ENCODE measurements at regions not wholly inside any gene's neighbourhood (a gene's known extent, or its start where the extent isn't known, plus 50 kb on each side); places are given as distances from the start of the nearest gene placed in this dataset.
"Not testable (repeated sequence)": the region's sequence is repeated elsewhere in the genome, so short reads cannot be mapped to it uniquely, and the experiment has no call there.

DNA sequence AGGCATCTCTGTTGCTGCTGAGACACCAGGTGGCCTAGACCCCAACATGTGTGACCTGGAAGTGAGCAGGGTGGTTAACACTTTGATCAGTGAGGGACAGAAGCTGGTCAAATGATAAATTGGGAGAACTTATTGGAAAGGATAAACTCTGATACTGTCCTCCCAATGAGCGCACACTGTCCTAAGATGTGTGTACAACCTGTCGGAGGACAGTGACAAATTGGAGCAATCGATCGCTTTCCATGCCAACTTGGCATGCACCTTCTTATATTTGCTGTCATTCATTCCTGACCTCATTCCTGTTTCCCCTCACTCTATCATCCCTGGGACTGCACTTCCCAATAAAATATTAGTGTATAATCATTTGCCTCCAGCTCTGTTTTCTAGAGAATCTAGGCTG lies 198.7 kb upstream of the PROK2 start:
- intact Hi-C loops (cut with micrococcal nuclease), result no loop called here
- Histone ChIP-seq H3K4me1 (no peaks in the 10 kb centered on the region), H3K9me3 (replicated peaks) (no peaks in the 10 kb centered on the region), H3K36me3 (no peaks in the 10 kb centered on the region), H3K27me3 (ENCODE audit: low read depth) (peaks cover 17% of the 10 kb centered on the region), H3K4me3 (no peak overlapping the region), H3K27ac (replicated peaks) (no peak overlapping the region)
- no peak for TF ChIP-seq CTCF (IDR thresholded peaks at IDR 0.05; ENCODE audit: borderline replicate concordance)
- DNase-seq, result no peak

DNA sequence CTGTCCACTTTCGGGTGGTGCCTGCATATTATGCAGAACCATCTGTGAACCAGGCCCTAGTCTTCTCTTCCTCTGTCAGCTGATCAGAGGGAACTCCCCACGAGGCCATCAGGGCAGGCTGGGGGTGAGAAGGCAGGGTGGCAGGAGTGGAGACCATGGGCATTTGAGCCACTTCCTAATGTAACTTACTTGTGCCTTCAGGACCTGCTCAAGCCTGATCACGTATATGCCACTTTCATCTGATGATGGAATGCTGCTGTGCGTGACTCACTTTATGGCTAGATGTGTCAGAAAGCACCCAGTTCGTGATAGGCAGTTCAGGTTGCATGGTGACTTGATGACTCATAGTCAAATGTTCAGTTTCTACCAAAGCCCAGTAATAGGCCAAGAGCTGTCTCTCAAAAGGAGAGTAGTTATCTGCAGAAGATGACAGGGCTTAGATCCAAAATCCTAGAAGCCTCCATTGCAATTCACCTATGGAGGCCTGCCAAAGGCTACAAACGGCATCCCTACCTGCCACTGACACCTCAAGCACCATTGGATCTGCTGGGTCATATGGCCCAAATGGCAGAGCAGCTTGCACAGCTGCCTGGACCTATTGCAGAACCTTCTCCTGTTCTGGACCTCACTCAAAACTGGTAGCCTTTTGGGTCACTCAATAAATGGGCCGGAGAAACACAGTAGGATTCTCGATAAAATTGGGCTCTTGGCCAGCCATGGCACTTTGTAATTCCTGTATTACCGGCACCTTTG lies 197.7 kb upstream of the PROK2 start:
- peaks cover 28% of the 10 kb centered on the region for H3K27me3 ChIP-seq (ENCODE audit: low read depth)
- H3K9me3 ChIP-seq (replicated peaks); H3K36me3 ChIP-seq; H3K27ac ChIP-seq (replicated peaks); DNase-seq; intact Hi-C loops (cut with micrococcal nuclease); H3K4me3 ChIP-seq; H3K4me1 ChIP-seq: not testable (repeated sequence)

- Histone ChIP-seq H3K4me1 (no peaks in the 10 kb centered on the region), H3K4me3 (no peak overlapping the region), H3K9me3 (replicated peaks) (peaks cover 6% of the 10 kb centered on the region), H3K27ac (replicated peaks) (no peak overlapping the region), H3K27me3 (ENCODE audit: low read depth) (peaks cover 63% of the 10 kb centered on the region), H3K36me3 (no peaks in the 10 kb centered on the region)
- intact Hi-C loops (cut with micrococcal nuclease), result no loop called here
- no peak for TF ChIP-seq CTCF (IDR thresholded peaks at IDR 0.05; ENCODE audit: borderline replicate concordance)
- no peak for DNase-seq
Observed at GRCh38 chr3:71979175-71979574, 194.2 kb upstream of the PROK2 start.

GRCh38 chr3:71978150-71978721 lies 193.3 kb upstream of the PROK2 start:
- Histone ChIP-seq H3K9me3 (replicated peaks) (peaks cover 6% of the 10 kb centered on the region), H3K27ac (replicated peaks) (no peak overlapping the region), H3K36me3 (no peaks in the 10 kb centered on the region), H3K27me3 (ENCODE audit: low read depth) (peaks cover 72% of the 10 kb centered on the region), H3K4me1 (no peaks in the 10 kb centered on the region), H3K4me3 (no peak overlapping the region)
- intact Hi-C loops (cut with micrococcal nuclease), result no loop called here
- TF ChIP-seq CTCF (IDR thresholded peaks at IDR 0.05; ENCODE audit: borderline replicate concordance), result no peak
- DNase-seq, result no peak

GRCh38 chr3:71977525-71977924 lies 192.6 kb upstream of the PROK2 start:
- Histone ChIP-seq H3K4me1 (no peaks in the 10 kb centered on the region), H3K36me3 (no peaks in the 10 kb centered on the region), H3K4me3 (no peak overlapping the region), H3K27me3 (ENCODE audit: low read depth) (peaks cover 79% of the 10 kb centered on the region), H3K9me3 (replicated peaks) (peaks cover 6% of the 10 kb centered on the region), H3K27ac (replicated peaks) (no peak overlapping the region)
- intact Hi-C loops (cut with micrococcal nuclease), result no loop called here
- no peak for DNase-seq
- TF ChIP-seq CTCF (IDR thresholded peaks at IDR 0.05; ENCODE audit: borderline replicate concordance), result no peak

DNA sequence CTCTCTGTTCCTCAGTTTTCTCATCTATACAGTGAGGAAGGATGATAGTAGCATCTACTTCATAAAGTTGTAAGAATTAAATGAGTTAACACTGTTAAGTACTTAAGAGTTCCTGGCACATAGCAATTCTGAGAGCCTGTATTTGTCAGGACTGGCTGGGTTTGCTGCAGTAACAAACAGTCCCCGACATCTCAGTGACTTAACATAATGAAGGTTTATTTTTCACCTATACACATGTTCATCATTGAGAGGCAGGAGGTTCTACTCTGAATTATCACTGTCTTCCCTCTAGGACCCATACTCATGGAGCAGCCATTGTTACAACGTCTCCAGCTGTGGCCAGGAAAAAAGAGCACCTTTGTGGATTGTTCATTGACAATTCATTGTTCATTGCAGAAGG lies 190.6 kb upstream of the PROK2 start:
- no peak overlapping the region for H3K27ac ChIP-seq (replicated peaks)
- no peak for DNase-seq
- H3K9me3 ChIP-seq (replicated peaks), result peaks cover 6% of the 10 kb centered on the region
- intact Hi-C loops (cut with micrococcal nuclease), result no loop called here
- no peaks in the 10 kb centered on the region for H3K4me1 ChIP-seq
- H3K27me3 ChIP-seq (ENCODE audit: low read depth), result peaks cover 88% of the 10 kb centered on the region
- H3K36me3 ChIP-seq, result no peaks in the 10 kb centered on the region
- TF ChIP-seq CTCF (IDR thresholded peaks at IDR 0.05; ENCODE audit: borderline replicate concordance), result no peak
- no peak overlapping the region for H3K4me3 ChIP-seq
